Activated CD8-positive, alpha-beta T cell treated with anti-CD3 and anti-CD28 coated beads, Interleukin-2, amount 10 ng/mL, durations not matched to agents 7 days and 5 days (primary cell): ENCODE measurements at regions not wholly inside any gene's neighbourhood (a gene's known extent, or its start where the extent isn't known, plus 50 kb on each side); places are given as distances from the start of the nearest gene placed in this dataset.

ENCODE experiments used
- ATAC-seq: fragments of 150-1000 bp; cut with Tn5 transposase; one replicate; pipeline ENCODE4 v1.10.0; 2021; ENCODE audit warnings: moderate library complexity
- CTCF ChIA-PET: fragments of 350-600 bp; sonication (Branson Sonifier 250); formaldehyde crosslinking; loops from one replicate; lab custom pipeline; 2021; ENCODE audit warnings: antibody characterized with exemption; lab: Charles Lee
- POLR2A ChIA-PET: fragments of 350-600 bp; sonication (Branson Sonifier 250); formaldehyde crosslinking; loops from one replicate; lab custom pipeline; 2021; ENCODE audit warnings: antibody characterized with exemption; lab: Charles Lee
- DNase-seq: peaks from one replicate; pipeline ENCODE4 v3.0.0-alpha.2; 2020
- H3K27ac Mint-ChIP-seq: one replicate; pipeline ENCODE4 v1.8.0; 2021; ENCODE audit warnings: mild to moderate bottlenecking, mixed read lengths
- H3K27me3 Mint-ChIP-seq: one replicate; pipeline ENCODE4 v1.8.0; 2021; ENCODE audit warnings: low read depth, mixed read lengths
- H3K36me3 Mint-ChIP-seq: one replicate; pipeline ENCODE4 v1.8.0; 2021; ENCODE audit warnings: low read depth, mixed read lengths
- H3K4me1 Mint-ChIP-seq: one replicate; pipeline ENCODE4 v1.8.0; 2021; ENCODE audit warnings: low read depth, mixed read lengths
- H3K4me3 Mint-ChIP-seq: one replicate; pipeline ENCODE4 v1.8.0; 2021; ENCODE audit warnings: mild to moderate bottlenecking, mixed read lengths
- H3K9me3 Mint-ChIP-seq: one replicate; pipeline ENCODE4 v1.8.0; 2022; ENCODE audit warnings: mixed read lengths; ENCODE audit not compliant: insufficient read depth

DNA sequence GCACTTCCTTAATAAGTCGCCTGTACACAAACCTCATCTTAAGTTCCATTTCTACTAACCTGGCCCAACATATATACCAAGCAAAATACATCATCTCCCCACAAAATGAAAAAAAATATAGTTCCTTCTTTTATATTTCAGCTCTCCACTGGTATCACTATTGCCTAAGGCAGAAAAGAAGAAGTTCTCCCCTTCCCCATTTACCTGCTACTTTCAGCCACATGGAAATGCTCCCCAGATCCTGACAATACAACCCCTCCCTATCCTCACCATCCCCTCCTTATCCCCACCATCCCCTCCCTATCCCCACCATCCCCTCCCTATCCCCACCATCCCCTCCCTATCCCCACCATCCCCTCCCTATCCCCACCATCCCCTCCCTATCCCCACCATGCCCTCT lies 175.7 kb downstream of the LINC00237 start:
- H3K9me3 Mint-ChIP-seq = no peaks in the 10 kb centered on the region
- H3K27me3 Mint-ChIP-seq = peaks cover 3% of the 10 kb centered on the region
- ATAC-seq (no peak), DNase-seq (no peak)
- ChIA-PET POLR2A (no interaction called here), CTCF (no interaction called here)
- no peaks in the 10 kb centered on the region for H3K4me1 Mint-ChIP-seq
- H3K27ac Mint-ChIP-seq = no peak overlapping the region
- H3K4me3 Mint-ChIP-seq = no peak overlapping the region
- H3K36me3 Mint-ChIP-seq = no peaks in the 10 kb centered on the region

DNA sequence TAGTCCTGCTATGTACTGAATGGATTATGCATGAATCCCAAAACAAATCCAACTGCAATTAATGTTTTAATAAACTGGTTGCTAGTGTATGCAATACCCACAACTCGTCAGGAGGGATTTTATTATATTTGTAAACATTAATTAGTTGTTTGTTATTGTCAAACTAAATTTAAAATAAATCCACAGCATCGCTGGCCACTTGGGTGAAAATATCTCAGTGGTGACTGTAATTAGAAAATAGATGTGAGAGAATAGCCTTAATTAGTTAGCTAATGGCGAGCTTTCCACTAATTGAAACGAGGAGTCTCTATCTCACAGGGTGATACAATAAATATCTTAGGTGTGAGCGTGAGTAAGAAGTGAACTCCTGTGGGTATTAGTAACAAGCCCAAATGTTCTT lies 176.8 kb downstream of the LINC00237 start:
- CTCF ChIA-PET = no interaction called here
- DNase-seq (no peak), ATAC-seq (no peak)
- POLR2A ChIA-PET = no interaction called here
- no peak overlapping the region for H3K4me3 Mint-ChIP-seq
- no peaks in the 10 kb centered on the region for H3K36me3 Mint-ChIP-seq
- H3K9me3 Mint-ChIP-seq = no peaks in the 10 kb centered on the region
- H3K4me1 Mint-ChIP-seq = no peaks in the 10 kb centered on the region
- H3K27ac Mint-ChIP-seq = no peak overlapping the region
- H3K27me3 Mint-ChIP-seq = peaks cover 1% of the 10 kb centered on the region

DNA sequence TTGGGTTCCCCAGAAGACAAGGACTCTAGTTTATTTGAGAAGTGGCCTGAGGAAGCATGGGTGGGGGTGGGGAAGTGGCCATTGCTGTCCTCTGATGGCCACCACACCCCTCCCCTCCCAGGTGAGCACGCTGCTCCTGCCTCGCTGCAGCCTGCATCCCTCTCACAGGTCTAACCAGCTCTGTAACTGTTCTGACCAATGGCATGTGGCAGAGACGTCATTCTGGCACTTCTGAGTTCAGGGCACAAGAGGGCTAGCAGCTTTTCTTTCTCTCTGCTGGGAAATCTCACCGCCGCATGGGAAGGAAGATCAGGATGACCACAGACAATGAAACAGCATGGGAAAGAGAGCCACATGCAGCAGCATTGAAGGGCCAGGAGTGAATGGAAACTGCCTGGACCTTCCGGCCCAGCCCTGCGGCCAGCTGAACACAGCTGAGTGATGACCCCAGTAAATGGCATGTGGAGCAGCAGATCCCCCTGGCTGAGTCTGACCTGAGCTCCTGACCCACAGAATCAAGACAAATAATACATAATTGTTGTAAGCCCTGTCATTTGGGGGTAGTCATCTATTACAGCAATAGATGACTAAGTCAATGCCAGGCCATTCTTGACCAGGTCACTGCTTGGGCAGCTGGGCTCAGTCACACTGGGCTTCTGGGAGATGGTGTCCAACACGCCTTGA lies 179.8 kb downstream of the LINC00237 start:
- H3K27ac Mint-ChIP-seq = no peak overlapping the region
- H3K27me3 Mint-ChIP-seq = peaks cover 5% of the 10 kb centered on the region
- ChIA-PET POLR2A (no interaction called here), CTCF (no interaction called here)
- H3K36me3 Mint-ChIP-seq = no peaks in the 10 kb centered on the region
- H3K4me3 Mint-ChIP-seq = no peak overlapping the region
- no peak for ATAC-seq
- H3K4me1 Mint-ChIP-seq = no peaks in the 10 kb centered on the region
- H3K9me3 Mint-ChIP-seq = no peaks in the 10 kb centered on the region
- DNase-seq = no peak

GRCh38 chr20:20920433-20920832 lies 185.7 kb downstream of the LINC00237 start:
- H3K36me3 Mint-ChIP-seq = no peaks in the 10 kb centered on the region
- H3K4me1 Mint-ChIP-seq = no peaks in the 10 kb centered on the region
- H3K9me3 Mint-ChIP-seq = no peaks in the 10 kb centered on the region
- ATAC-seq (no peak), DNase-seq (no peak)
- CTCF ChIA-PET = no interaction called here
- POLR2A ChIA-PET = no interaction called here
- no peak overlapping the region for H3K27ac Mint-ChIP-seq
- peaks cover 16% of the 10 kb centered on the region for H3K27me3 Mint-ChIP-seq
- H3K4me3 Mint-ChIP-seq = no peak overlapping the region

GRCh38 chr20:20915844-20916243 lies 190.3 kb downstream of the LINC00237 start:
- no peaks in the 10 kb centered on the region for H3K9me3 Mint-ChIP-seq
- ChIA-PET CTCF (interaction anchor here (1.5 kb wide), 1 partner anchor 57 kb away, joined by 4 read pairs; no protein-coding TSS in a partner anchor), POLR2A (no interaction called here)
- H3K27me3 Mint-ChIP-seq = peaks cover 11% of the 10 kb centered on the region
- H3K4me1 Mint-ChIP-seq = no peaks in the 10 kb centered on the region
- DNase-seq = no peak
- no peak for ATAC-seq
- no peak overlapping the region for H3K4me3 Mint-ChIP-seq
- H3K27ac Mint-ChIP-seq = no peak overlapping the region
- H3K36me3 Mint-ChIP-seq = no peaks in the 10 kb centered on the region

DNA sequence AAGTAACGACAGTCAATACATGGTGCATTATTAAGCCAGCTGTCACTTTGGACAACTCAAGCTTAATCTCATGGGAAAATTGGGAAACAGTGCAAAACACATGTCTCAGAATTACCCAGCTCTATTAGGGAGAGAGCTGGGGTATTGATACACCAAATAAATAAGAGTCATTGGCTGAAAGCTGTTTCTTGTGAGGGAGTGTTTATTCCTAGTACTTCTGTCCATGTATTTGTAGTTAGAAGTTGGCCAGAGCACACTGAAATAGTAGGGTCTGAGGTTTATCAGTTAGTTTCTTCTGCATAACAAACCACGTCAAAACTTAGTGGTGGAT lies 192.0 kb upstream of the RALGAPA2 start:
- Mint-ChIP-seq H3K27ac (no peak overlapping the region), H3K27me3 (peaks cover 4% of the 10 kb centered on the region), H3K4me1 (no peaks in the 10 kb centered on the region), H3K4me3 (no peak overlapping the region), H3K9me3 (no peaks in the 10 kb centered on the region), H3K36me3 (no peaks in the 10 kb centered on the region)
- ATAC-seq (no peak), DNase-seq (no peak)
- ChIA-PET POLR2A (no interaction called here), CTCF (no interaction called here)

DNA sequence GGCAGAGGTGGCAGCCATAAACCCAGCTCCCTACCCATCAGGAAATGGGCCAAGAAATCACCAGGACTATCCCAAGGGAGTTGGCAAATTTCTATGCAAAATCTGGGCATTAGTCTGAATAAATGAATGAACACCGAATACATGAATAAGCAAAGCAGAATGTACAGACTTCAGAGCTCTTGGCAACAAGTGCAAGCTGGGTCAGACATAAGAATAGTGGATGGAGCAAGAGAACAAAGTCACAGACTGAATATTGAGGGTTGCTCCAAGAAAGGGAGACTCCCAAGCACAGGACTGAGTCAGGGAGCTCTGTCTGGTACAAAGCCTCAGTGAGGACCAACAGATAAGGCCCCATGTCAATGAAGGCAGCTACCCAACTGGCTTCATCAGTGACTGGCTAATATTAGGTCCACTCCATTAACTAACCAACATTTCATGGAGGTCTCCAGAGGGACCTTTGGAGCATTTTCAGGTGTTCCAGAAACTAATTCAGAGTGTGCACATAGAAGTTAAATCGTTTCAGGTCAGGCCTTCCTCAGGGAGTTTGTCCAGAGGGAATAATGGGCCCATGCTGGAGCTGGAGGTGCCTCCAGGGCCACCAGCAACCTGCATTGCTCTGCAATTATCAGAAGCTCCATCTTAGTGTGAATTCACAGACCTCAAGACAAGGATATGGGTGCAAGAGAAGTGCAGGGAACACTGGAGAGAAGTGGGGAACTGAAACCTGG lies 191.5 kb upstream of the RALGAPA2 start:
- Mint-ChIP-seq H3K27me3 (peaks cover 4% of the 10 kb centered on the region), H3K4me1 (no peaks in the 10 kb centered on the region), H3K27ac (no peak overlapping the region), H3K4me3 (no peak overlapping the region), H3K36me3 (no peaks in the 10 kb centered on the region), H3K9me3 (no peaks in the 10 kb centered on the region)
- CTCF ChIA-PET = no interaction called here
- DNase-seq = no peak
- no peak for ATAC-seq
- POLR2A ChIA-PET = no interaction called here

DNA sequence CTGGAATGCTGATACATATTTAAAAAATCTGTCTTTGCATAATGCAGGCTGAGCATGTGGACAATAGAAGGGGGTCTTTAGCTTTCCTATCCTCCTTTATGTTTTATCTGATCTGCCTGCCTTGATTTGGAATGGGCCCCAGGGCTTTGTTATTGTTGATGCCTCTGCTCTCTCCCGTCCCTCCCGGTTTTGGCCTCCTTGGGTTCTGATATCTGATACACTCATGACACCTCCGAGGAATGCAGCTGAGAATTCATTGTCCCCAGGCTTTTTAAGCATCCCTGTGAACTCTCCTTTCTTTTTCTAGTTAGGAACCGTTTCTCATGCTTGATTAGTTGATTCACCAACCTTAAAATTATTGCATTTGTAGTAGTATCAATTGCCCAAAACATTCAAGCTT lies 185.5 kb upstream of the RALGAPA2 start:
- no peak for ATAC-seq
- DNase-seq = no peak
- Mint-ChIP-seq H3K27me3 (no peaks in the 10 kb centered on the region), H3K4me3 (no peak overlapping the region), H3K36me3 (no peaks in the 10 kb centered on the region), H3K9me3 (no peaks in the 10 kb centered on the region), H3K27ac (no peak overlapping the region), H3K4me1 (no peaks in the 10 kb centered on the region)
- ChIA-PET CTCF (no interaction called here), POLR2A (no interaction called here)

GRCh38 chr20:20897145-20897544 lies 184.7 kb upstream of the RALGAPA2 start:
- Mint-ChIP-seq H3K27ac (no peak overlapping the region), H3K9me3 (no peaks in the 10 kb centered on the region), H3K4me1 (no peaks in the 10 kb centered on the region), H3K27me3 (no peaks in the 10 kb centered on the region), H3K36me3 (no peaks in the 10 kb centered on the region), H3K4me3 (no peak overlapping the region)
- no peak for DNase-seq
- POLR2A ChIA-PET = no interaction called here
- no peak for ATAC-seq
- CTCF ChIA-PET = no interaction called here

- H3K4me1 Mint-ChIP-seq = no peaks in the 10 kb centered on the region
- no peak for ATAC-seq
- H3K27me3 Mint-ChIP-seq = no peaks in the 10 kb centered on the region
- no peak overlapping the region for H3K4me3 Mint-ChIP-seq
- ChIA-PET CTCF (no interaction called here), POLR2A (no interaction called here)
- no peak overlapping the region for H3K27ac Mint-ChIP-seq
- no peaks in the 10 kb centered on the region for H3K36me3 Mint-ChIP-seq
- no peak for DNase-seq
- H3K9me3 Mint-ChIP-seq = no peaks in the 10 kb centered on the region
Observed at GRCh38 chr20:20896606-20897005, 184.2 kb upstream of the RALGAPA2 start.

- CTCF ChIA-PET = no interaction called here
- no peak for DNase-seq
- H3K9me3 Mint-ChIP-seq = no peaks in the 10 kb centered on the region
- no peaks in the 10 kb centered on the region for H3K4me1 Mint-ChIP-seq
- H3K36me3 Mint-ChIP-seq = no peaks in the 10 kb centered on the region
- POLR2A ChIA-PET = no interaction called here
- H3K27me3 Mint-ChIP-seq = no peaks in the 10 kb centered on the region
- H3K4me3 Mint-ChIP-seq = no peak overlapping the region
- H3K27ac Mint-ChIP-seq = no peak overlapping the region
- ATAC-seq = no peak
Observed at GRCh38 chr20:20895537-20895936, 183.1 kb upstream of the RALGAPA2 start.

DNA sequence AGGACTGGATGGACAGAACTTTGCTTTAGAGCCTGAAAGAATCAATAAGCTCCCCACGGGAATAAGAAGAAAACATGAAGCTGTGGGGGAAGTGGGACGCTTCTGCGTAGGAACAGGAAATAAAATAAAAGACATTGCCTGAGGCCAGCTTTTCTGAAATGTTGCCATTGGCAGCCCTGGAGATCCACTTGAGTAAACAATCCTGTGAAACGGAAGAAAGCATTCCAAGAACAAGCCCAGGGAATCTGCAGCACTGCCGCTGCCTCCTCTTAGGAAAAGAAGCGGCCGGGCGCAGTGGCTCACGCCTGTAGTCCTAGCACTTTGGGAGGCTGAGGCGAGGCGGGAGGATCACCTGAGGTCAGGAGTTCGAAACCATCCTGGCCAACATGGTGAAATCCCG lies 182.3 kb upstream of the RALGAPA2 start:
- CTCF ChIA-PET = no interaction called here
- H3K4me1 Mint-ChIP-seq = no peaks in the 10 kb centered on the region

More for the DNA sequence above, 182.3 kb upstream of the RALGAPA2 start:
- no peaks in the 10 kb centered on the region for H3K36me3 Mint-ChIP-seq
- ATAC-seq (no peak), DNase-seq (no peak)
- H3K4me3 Mint-ChIP-seq = no peak overlapping the region
- H3K27me3 Mint-ChIP-seq = no peaks in the 10 kb centered on the region
- H3K9me3 Mint-ChIP-seq = no peaks in the 10 kb centered on the region
- no peak overlapping the region for H3K27ac Mint-ChIP-seq
- POLR2A ChIA-PET = no interaction called here
